Fibroblast of lung (primary cell): ENCODE measurements at regions not wholly inside any gene's neighbourhood (a gene's known extent, or its start where the extent isn't known, plus 50 kb on each side); places are given as distances from the start of the nearest gene placed in this dataset.
"Not testable (repeated sequence)": the region's sequence is repeated elsewhere in the genome, so short reads cannot be mapped to it uniquely, and the experiment has no call there.

Experiments used
- DNase-seq, 2 donors: peaks; one replicate each; pipeline versions ENCODE4 v3.0.0 to v3.0.0-alpha.2; 2010; ENCODE audit warnings: low read depth in 2 of 2
- H2AFZ ChIP-seq: 2 replicates; pipeline ENCODE4 v1.5.1; 2012; ENCODE audit warnings: low read length, control low read depth, inconsistent platforms
- H3K27ac ChIP-seq: 2 replicates; pipeline ENCODE4 v1.5.1; 2011; ENCODE audit warnings: low read length, control low read depth; ENCODE audit not compliant: insufficient read depth
- H3K27me3 ChIP-seq: 2 replicates; pipeline ENCODE4 v1.5.1; 2011; ENCODE audit warnings: mild to moderate bottlenecking, low read length; ENCODE audit not compliant: control insufficient read depth, insufficient read depth
- H3K36me3 ChIP-seq: 2 replicates; pipeline ENCODE4 v1.5.1; 2011; ENCODE audit warnings: low read length; ENCODE audit not compliant: control insufficient read depth, insufficient read depth
- H3K4me1 ChIP-seq: 2 replicates; pipeline ENCODE4 v1.5.1; 2011; ENCODE audit warnings: low read length; ENCODE audit not compliant: control insufficient read depth, insufficient read depth; ENCODE audit errors: extremely low read depth
- H3K4me2 ChIP-seq: 2 replicates; pipeline ENCODE4 v1.5.1; 2011; ENCODE audit warnings: low read length, control low read depth; ENCODE audit not compliant: insufficient read depth; ENCODE audit errors: extremely low read depth
- H3K4me3 ChIP-seq, 4 experiments: fragments of 200-600 bp in 1 of 4; sonication (generic) in 1 of 4; replicated peaks in 1 of 4; 2 replicates each; pipeline ENCODE4 v1.5.1; 2011 to 2016; ENCODE audit warnings: low read length in 4 of 4, low read depth in 3 of 4, mild to moderate bottlenecking in 3 of 4, control low read depth in 2 of 4, inconsistent platforms in 1 of 4, mixed read lengths in 1 of 4; ENCODE audit not compliant: insufficient read depth in 1 of 4; ENCODE audit errors: control extremely low read depth in 1 of 4
- H3K79me2 ChIP-seq: 2 replicates; pipeline ENCODE4 v1.5.1; 2012; ENCODE audit warnings: mild to moderate bottlenecking, low read length, inconsistent platforms; ENCODE audit not compliant: control insufficient read depth, insufficient read depth
- H3K9ac ChIP-seq: 2 replicates; pipeline ENCODE4 v1.5.1; 2011; ENCODE audit warnings: mild to moderate bottlenecking, low read length, control low read depth; ENCODE audit not compliant: insufficient read depth
- H3K9me3 ChIP-seq: 2 replicates; pipeline ENCODE4 v1.5.1; 2012; ENCODE audit warnings: low read depth, low read length; ENCODE audit not compliant: control insufficient read depth, insufficient read depth
- H4K20me1 ChIP-seq: 2 replicates; pipeline ENCODE4 v1.5.1; 2011; ENCODE audit warnings: low read length; ENCODE audit not compliant: control insufficient read depth, insufficient read depth; ENCODE audit errors: extremely low read depth
- CTCF ChIP-seq, 2 donors: IDR thresholded peaks in 1 of 2; conservative IDR thresholded peaks in 1 of 2; 1 replicate in 1 of 2; 2 replicates in 1 of 2; pipeline ENCODE4 v1.5.1; 2011 to 2012; ENCODE audit warnings: low read length in 2 of 2, control low read depth in 1 of 2, inconsistent platforms in 1 of 2, low read depth in 1 of 2, mild to moderate bottlenecking in 1 of 2
- EZH2 ChIP-seq: IDR thresholded peaks from 2 replicates; pipeline ENCODE4 v1.5.1; 2012; ENCODE audit warnings: low read length, control low read depth, mild to moderate bottlenecking; ENCODE audit errors: missing control alignments

GRCh38 chr5:82985763-82986162, 91.4 kb downstream of the TMEM167A start:
- Histone ChIP-seq H3K27ac (no peak overlapping the region), H3K4me1 (no peaks in the 10 kb centered on the region), H3K79me2 (no peaks in the 10 kb centered on the region), H3K9ac (no peak overlapping the region), H2AFZ (no peak overlapping the region), H3K36me3 (no peaks in the 10 kb centered on the region), H3K4me2 (no peak overlapping the region), H4K20me1 (no peaks in the 10 kb centered on the region), H3K27me3 (no peaks in the 10 kb centered on the region), H3K4me3 (no peak overlapping the region), H3K9me3 (no peaks in the 10 kb centered on the region)
- no peak for DNase-seq
- TF ChIP-seq EZH2 (no peak), CTCF (conservative IDR thresholded peaks at IDR 0.05 in 1 of 2, IDR thresholded peaks at IDR 0.05 in 1 of 2; ENCODE audit: low read depth in 1 of 2, low read length in 2 of 2) (no peak)

GRCh38 chr5:82984786-82985735, 92.1 kb downstream of the TMEM167A start:
- H3K4me2 ChIP-seq: no peak overlapping the region
- DNase-seq: no peak
- H3K27ac ChIP-seq: no peak overlapping the region
- no peak overlapping the region for H2AFZ ChIP-seq
- no peaks in the 10 kb centered on the region for H4K20me1 ChIP-seq
- H3K79me2 ChIP-seq: no peaks in the 10 kb centered on the region
- no peaks in the 10 kb centered on the region for H3K36me3 ChIP-seq
- no peaks in the 10 kb centered on the region for H3K27me3 ChIP-seq
- no peak overlapping the region for H3K4me3 ChIP-seq
- no peak overlapping the region for H3K9ac ChIP-seq
- no peak for TF ChIP-seq EZH2
- TF ChIP-seq CTCF (conservative IDR thresholded peaks at IDR 0.05 in 1 of 2, IDR thresholded peaks at IDR 0.05 in 1 of 2; ENCODE audit: low read depth in 1 of 2, low read length in 2 of 2): no peak
- no peaks in the 10 kb centered on the region for H3K4me1 ChIP-seq
- H3K9me3 ChIP-seq: no peaks in the 10 kb centered on the region

GRCh38 chr5:82982846-82983245, 94.3 kb downstream of the TMEM167A start:
- no peaks in the 10 kb centered on the region for H3K79me2 ChIP-seq
- H3K27ac ChIP-seq: no peak overlapping the region
- no peak overlapping the region for H3K9ac ChIP-seq
- no peak for TF ChIP-seq EZH2
- TF ChIP-seq CTCF (conservative IDR thresholded peaks at IDR 0.05 in 1 of 2, IDR thresholded peaks at IDR 0.05 in 1 of 2; ENCODE audit: low read depth in 1 of 2, low read length in 2 of 2): no peak
- no peak for DNase-seq
- no peaks in the 10 kb centered on the region for H3K4me1 ChIP-seq
- H4K20me1 ChIP-seq: no peaks in the 10 kb centered on the region
- no peak overlapping the region for H3K4me3 ChIP-seq
- H3K36me3 ChIP-seq: no peaks in the 10 kb centered on the region
- H2AFZ ChIP-seq: no peak overlapping the region
- H3K27me3 ChIP-seq: no peaks in the 10 kb centered on the region
- H3K9me3 ChIP-seq: no peaks in the 10 kb centered on the region
- H3K4me2 ChIP-seq: no peak overlapping the region

GRCh38 chr5:82976887-82977286, 100.3 kb downstream of the TMEM167A start:
- not testable (repeated sequence) for H3K4me2 ChIP-seq, H3K27ac ChIP-seq

More at GRCh38 chr5:82976887-82977286, 100.3 kb downstream of the TMEM167A start:
- not testable (repeated sequence) for H4K20me1 ChIP-seq, H3K79me2 ChIP-seq, H3K36me3 ChIP-seq, H3K9me3 ChIP-seq, H2AFZ ChIP-seq, H3K9ac ChIP-seq, H3K27me3 ChIP-seq, H3K4me3 ChIP-seq, H3K4me1 ChIP-seq
- peak in 1 of 2 donors; percentile 64 for DNase-seq
